OCI-LY7 (cell line): ENCODE measurements at regions not wholly inside any gene's neighbourhood (a gene's known extent, or its start where the extent isn't known, plus 50 kb on each side); places are given as distances from the start of the nearest gene placed in this dataset.

Source experiments
- CTCF ChIP-seq: fragments of 200-600 bp; sonication (generic); conservative IDR thresholded peaks from 2 replicates; pipeline ENCODE4 v1.5.1; 2014; ENCODE audit warnings: mild to moderate bottlenecking, antibody characterized with exemption, low read length, moderate library complexity, mixed read lengths
- EZH2phosphoT487 ChIP-seq: fragments of 200-600 bp; sonication (generic); IDR thresholded peaks from 2 replicates; pipeline ENCODE4 v1.6.1; 2018; ENCODE audit warnings: low read depth, borderline replicate concordance, mild to moderate bottlenecking, mixed run types, antibody characterized with exemption, low read length, moderate library complexity, mixed read lengths

- TF ChIP-seq CTCF, result no peak
- no peak for TF ChIP-seq EZH2phosphoT487
Observed at GRCh38 chr14:40494483-40494882, 1062.2 kb upstream of the FBXO33 start.
